Pancreas (tissue), 10 donors: ENCODE measurements at regions not wholly inside any gene's neighbourhood (a gene's known extent, or its start where the extent isn't known, plus 50 kb on each side); places are given as distances from the start of the nearest gene placed in this dataset.

ENCODE experiments used
- ATAC-seq, 4 donors: fragments of 200-7000 bp; cut with Tn5 transposase; one replicate each; pipeline versions ENCODE4 v1.8.0 to v1.9.1; 2020; ENCODE audit warnings: mild to moderate bottlenecking in 4 of 4, moderate library complexity in 4 of 4
- DNase-seq, 6 donors: peaks; one replicate each; pipeline ENCODE4 v3.0.0-alpha.2; 2020
- FAIRE-seq: peaks from 2 replicates; lab custom pipeline; 2012; peaks lifted over from hg19 to GRCh38; lab: Jason Lieb, UNC
- H3K27ac ChIP-seq, 4 donors: fragments of 200-600 bp; sonication (generic); 1 replicate in 3 of 4; 2 replicates in 1 of 4; pipeline versions ENCODE4 v1.5.0 to v1.8.0; 2020
- H3K27me3 ChIP-seq, 4 donors: fragments of 200-600 bp; one replicate each; pipeline ENCODE4 v1.8.0; 2021
- H3K36me3 ChIP-seq, 3 donors: fragments of 200-600 bp; sonication (generic) in 1 of 3; one replicate each; pipeline versions ENCODE4 v1.5.0 to v1.8.0; 2020 to 2021
- H3K4me1 ChIP-seq, 3 donors: fragments of 200-600 bp; one replicate each; pipeline ENCODE4 v1.8.0; 2021
- H3K4me3 ChIP-seq, 4 donors: fragments of 200-600 bp; sonication (generic) in 2 of 4; one replicate each; pipeline versions ENCODE4 v1.5.0 to v1.8.0; 2020 to 2021
- H3K9me3 ChIP-seq, 4 donors: fragments of 200-600 bp; one replicate each; pipeline ENCODE4 v1.8.0; 2021
- WGBS, 2 donors: extraction: QIAGEN DNeasy Blood & Tissue Kit; methylation state at CpG; one replicate each; pipeline ENCODE4 v1.1.7; 2013; 5-methylcytosine and 5-hydroxymethylcytosine counted together
- intact Hi-C, 3 donors: fragments of 100-400 bp; cut with DNase I; formaldehyde crosslinking; loops; one replicate each; pipeline versions ENCODE4 v1.11.1 to v1.14.2; 2022
- TF ChIP-seq, protein P1 (sequence below), 4 donors: fragments of 200-600 bp; sonication (generic) in 3 of 4; IDR thresholded peaks; one replicate each; pipeline versions ENCODE4 v1.5.0 to v1.8.0; 2021; ENCODE audit warnings: antibody characterized with exemption in 4 of 4
- donor health status: healthy with polysubstance abuse.
- donor health status: DM: no; HTN: no; CAD: no; lungs with moderate emphysema.
- donor health status: DM: no; HTN: no; CAD: no.
- donor health status: control.
- donor health status: control.
- donor health status: Bipolar disorder and iron deficiency.
- donor health status: DM: yes; HTN: yes; CAD: no.
- donor health status: DM: no; HTN: no; CAD: no.
- donor health status: DM: no; HTN: no; CAD: no.
- donor health status: DM: yes; HTN: yes; CAD: no.

DNA sequence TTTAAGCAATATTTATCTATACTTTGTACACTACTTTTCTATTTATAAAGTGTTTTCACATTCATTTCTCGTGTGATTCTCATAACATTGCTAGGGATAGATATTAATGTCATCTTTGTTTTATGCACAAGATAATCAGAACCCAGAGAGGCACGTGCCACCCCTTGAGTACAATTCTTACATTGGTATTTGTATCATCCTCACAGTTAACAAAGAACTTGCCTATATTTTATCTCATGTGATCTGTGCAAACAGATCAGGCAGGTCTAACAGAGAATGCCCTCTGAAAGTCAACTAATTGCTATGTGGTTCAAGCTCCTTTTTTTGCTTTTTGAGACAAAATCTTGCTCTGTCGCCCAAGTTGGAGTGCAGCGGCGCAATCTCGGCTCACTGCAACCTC is 604.5 kb downstream of the LMO4 start:
- no peak for DNase-seq
- H3K27ac ChIP-seq: no peak overlapping the region
- WGBS, 2 donors: 84 to 89% methylated on average over 6 of the region's 6 CpGs

DNA sequence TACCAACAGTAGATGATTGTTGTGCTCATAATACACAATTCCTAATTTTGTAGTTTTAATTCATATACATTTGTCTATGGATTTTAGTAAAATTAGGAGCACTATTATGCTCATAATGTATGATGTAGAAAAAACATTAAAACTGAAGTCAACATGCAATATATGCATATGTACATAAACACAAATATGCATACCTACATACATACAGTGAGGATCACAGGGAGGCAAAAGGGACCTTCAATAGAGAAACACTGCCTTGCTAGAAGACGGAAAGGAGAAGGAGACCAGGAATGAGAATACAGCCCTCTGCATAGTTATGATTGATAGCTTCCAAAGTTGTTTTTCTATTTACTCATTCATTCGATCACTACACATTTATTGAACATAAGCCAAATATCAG is 606.5 kb downstream of the LMO4 start:
- intact Hi-C loops: no loop called here
- no peaks in the 10 kb centered on the region for H3K4me1 ChIP-seq
- no peaks in the 10 kb centered on the region for H3K9me3 ChIP-seq
- WGBS, 2 donors: 66 to 73% methylated on average over 2 of the region's 2 CpGs
- no peak for FAIRE-seq
- no peak overlapping the region for H3K4me3 ChIP-seq
- H3K27ac ChIP-seq: no peak overlapping the region
- ATAC-seq: no peak
- H3K27me3 ChIP-seq: no peaks in the 10 kb centered on the region
- DNase-seq: no peak
- TF ChIP-seq, protein P1, sequence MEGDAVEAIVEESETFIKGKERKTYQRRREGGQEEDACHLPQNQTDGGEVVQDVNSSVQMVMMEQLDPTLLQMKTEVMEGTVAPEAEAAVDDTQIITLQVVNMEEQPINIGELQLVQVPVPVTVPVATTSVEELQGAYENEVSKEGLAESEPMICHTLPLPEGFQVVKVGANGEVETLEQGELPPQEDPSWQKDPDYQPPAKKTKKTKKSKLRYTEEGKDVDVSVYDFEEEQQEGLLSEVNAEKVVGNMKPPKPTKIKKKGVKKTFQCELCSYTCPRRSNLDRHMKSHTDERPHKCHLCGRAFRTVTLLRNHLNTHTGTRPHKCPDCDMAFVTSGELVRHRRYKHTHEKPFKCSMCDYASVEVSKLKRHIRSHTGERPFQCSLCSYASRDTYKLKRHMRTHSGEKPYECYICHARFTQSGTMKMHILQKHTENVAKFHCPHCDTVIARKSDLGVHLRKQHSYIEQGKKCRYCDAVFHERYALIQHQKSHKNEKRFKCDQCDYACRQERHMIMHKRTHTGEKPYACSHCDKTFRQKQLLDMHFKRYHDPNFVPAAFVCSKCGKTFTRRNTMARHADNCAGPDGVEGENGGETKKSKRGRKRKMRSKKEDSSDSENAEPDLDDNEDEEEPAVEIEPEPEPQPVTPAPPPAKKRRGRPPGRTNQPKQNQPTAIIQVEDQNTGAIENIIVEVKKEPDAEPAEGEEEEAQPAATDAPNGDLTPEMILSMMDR (IDR thresholded peaks at IDR 0.05): no peak
- H3K36me3 ChIP-seq: no peaks in the 10 kb centered on the region

More for the DNA sequence above, 604.5 kb downstream of the LMO4 start:
- intact Hi-C loops: no loop called here
- TF ChIP-seq, protein P1 (IDR thresholded peaks at IDR 0.05): no peak
- Histone ChIP-seq H3K9me3 (no peaks in the 10 kb centered on the region), H3K4me3 (no peak overlapping the region), H3K4me1 (no peaks in the 10 kb centered on the region), H3K36me3 (no peaks in the 10 kb centered on the region), H3K27me3 (no peaks in the 10 kb centered on the region)
- FAIRE-seq: no peak
- no peak for ATAC-seq

DNA sequence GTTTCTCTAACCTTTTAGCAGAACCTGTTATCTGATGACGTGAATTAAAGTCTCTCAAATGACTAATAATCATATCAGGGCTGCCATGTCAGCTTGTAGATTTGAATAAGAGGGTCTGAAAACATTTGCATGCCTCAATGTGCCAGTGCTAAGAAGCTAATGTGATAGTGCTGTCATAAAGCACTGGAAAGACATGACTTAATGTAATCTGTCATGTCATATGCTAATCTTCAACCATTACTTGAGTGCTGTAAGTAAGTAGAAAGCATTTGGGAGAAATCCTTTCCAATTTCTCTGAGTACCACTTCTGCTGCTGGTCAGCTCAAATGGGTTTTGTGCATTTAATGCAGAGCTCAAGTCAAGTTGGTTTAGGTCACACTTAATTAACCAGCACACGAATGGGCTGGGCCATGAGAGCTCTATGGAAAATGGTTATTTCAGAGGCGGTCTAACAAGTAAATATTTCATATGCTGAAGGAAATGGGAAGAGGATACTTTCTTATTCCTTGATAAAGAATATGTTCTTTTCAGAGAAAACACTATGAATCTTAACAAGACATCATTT is 609.2 kb downstream of the LMO4 start:
- H3K36me3 ChIP-seq: no peaks in the 10 kb centered on the region
- ATAC-seq (no peak), DNase-seq (no peak), FAIRE-seq (no peak)
- H3K27ac ChIP-seq: no peak overlapping the region
- no peaks in the 10 kb centered on the region for H3K9me3 ChIP-seq
- H3K27me3 ChIP-seq: no peaks in the 10 kb centered on the region
- 74 to 87% methylated on average over 3 of the region's 3 CpGs for WGBS, 2 donors
- intact Hi-C loops: no loop called here
- no peaks in the 10 kb centered on the region for H3K4me1 ChIP-seq
- no peak overlapping the region for H3K4me3 ChIP-seq
- TF ChIP-seq, protein P1 (IDR thresholded peaks at IDR 0.05): no peak

DNA sequence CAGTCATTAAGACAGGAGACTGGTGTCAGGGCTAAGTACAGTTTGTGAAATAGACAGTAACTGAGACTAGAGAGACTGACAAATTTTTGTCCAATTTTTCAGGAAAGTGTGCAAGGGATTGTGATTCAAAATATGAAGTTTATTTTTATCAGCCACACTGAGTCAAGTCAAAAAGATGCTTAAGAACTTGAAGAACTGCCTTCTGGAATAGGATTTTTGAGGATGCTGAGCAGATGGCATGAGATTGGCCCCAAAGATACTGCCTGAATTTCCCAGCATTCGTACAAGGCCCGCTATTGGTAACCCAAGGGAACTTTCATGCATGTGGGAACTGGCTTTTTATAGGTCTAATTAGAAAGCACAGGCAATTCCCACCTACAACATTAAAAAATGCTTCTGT is 610.0 kb downstream of the LMO4 start:
- WGBS, 2 donors: 85 to 91% methylated on average over 2 of the region's 2 CpGs
- ATAC-seq (no peak), FAIRE-seq (no peak), DNase-seq (no peak)
- intact Hi-C loops: no loop called here
- Histone ChIP-seq H3K36me3 (no peaks in the 10 kb centered on the region), H3K9me3 (no peaks in the 10 kb centered on the region), H3K4me3 (no peak overlapping the region), H3K27me3 (no peaks in the 10 kb centered on the region), H3K4me1 (no peaks in the 10 kb centered on the region), H3K27ac (no peak overlapping the region)
- TF ChIP-seq, protein P1 (IDR thresholded peaks at IDR 0.05): no peak

DNA sequence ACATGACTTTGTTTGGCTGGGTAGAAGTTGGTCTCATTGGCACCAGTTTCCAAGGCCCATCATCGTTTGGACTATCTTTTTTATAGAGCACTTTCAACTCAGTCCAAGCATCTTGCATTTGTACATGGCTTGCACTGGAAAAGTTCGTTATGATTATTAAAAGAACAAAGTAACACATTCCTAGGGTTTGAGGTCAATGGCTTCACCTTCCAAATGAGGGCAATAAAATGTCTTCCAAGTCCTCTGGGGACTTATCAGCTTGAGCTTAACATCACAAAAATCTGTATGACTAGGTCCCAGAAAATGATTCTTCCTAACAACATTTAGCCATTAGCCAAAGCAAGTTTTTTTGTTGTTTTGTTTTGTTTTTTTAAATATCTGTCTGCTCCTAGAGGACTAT is 610.8 kb downstream of the LMO4 start:
- DNase-seq (no peak), ATAC-seq (no peak), FAIRE-seq (no peak)
- no peak overlapping the region for H3K4me3 ChIP-seq
- no peaks in the 10 kb centered on the region for H3K36me3 ChIP-seq
- 53 to 57% methylated on average over 2 of the region's 2 CpGs for WGBS, 2 donors
- TF ChIP-seq, protein P1 (IDR thresholded peaks at IDR 0.05): no peak
- H3K27me3 ChIP-seq: no peaks in the 10 kb centered on the region
- H3K27ac ChIP-seq: no peak overlapping the region
- intact Hi-C loops: no loop called here
- no peaks in the 10 kb centered on the region for H3K9me3 ChIP-seq
- H3K4me1 ChIP-seq: no peaks in the 10 kb centered on the region
